Right kidney (tissue), 1 donor: ENCODE measurements at regions not wholly inside any gene's neighbourhood (a gene's known extent, or its start where the extent isn't known, plus 50 kb on each side); places are given as distances from the start of the nearest gene placed in this dataset.

Source experiments
- DNase-seq: peaks from one replicate; pipeline ENCODE4 v3.0.0-alpha.2; 2016

DNA sequence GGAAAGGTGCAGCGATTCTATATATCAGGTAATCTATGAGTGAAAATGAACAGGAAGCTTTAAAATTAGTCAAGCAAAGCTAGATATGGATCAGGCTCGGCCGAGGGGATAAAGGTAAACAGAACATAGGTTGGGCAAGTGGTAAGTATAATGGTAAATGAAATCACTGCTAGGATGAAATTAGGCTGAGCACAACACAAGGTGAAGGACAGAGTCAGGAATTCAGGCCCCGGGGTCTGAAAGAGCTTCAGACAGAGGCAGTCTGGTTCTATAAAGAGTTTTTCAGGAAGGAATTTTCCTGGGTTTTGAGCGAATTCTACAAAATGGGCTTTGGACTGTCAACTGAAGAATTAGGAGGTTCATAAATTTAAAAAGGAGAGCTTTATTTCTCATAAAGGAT lies 513.2 kb upstream of the CDH2 start:
- DNase-seq, result no peak

DNA sequence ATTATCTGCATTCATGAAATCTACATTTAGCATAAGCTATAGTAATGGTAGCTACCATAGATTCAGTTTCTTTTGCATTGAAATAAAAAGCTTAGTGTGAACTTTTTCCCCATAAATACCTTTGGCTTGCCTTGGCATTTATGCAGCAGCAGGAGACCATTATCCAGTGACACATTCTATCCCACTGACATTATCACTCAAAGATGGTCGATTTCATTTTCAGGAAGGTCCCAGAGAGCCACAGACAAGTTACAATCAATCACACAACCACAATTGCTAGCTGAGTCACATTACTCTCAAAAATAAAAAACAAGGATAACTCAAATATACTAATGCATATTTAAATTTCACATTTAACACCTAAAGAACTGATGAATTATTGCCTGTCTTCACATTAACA lies 512.7 kb upstream of the CDH2 start:
- DNase-seq, result no peak

DNA sequence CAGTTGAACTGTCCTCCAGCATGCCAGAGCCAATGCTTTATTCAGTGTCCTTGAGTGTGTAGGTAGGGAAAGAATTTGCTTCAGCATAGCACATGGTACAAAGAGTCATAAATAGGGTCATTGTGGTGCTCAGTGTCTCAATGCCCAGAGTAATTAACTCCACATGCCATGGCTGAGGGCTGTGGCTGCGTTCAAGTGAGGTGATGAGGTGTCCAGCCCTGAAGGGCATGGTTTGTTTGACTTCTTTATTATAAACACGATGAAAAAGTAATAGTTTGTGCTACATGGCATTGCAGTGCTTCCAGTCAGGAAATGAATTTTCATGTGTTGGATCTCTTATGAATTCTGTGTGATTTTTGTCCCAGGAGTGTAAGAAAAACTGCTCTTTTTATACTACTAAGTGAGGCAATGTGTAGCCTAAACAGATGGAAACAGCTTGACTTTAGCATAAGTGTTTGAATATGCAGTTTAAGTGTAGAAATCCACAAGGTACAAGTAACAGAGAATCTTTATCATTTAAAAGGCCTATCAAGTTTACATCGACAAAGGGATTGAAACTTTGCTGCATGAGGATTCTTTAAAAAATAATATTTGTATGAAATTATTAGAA lies 507.9 kb upstream of the CDH2 start:
- no peak for DNase-seq

DNA sequence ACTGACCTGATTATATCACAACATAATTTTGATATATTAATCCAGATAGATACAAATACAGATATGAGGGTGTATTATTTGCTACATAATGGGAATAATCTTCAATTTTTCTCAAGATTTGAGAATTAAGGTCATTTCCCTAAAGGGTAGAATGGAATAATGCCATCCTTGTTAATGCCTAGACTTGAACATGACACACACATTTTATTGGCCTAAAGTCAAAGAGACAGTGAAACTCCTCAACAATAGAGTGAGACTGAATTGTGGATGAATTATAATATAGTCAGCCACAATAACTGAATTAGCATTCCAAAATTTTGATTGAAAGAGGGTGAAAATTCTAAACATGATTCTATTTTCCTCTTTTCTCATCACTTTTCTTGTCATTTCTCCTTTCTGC lies 506.0 kb upstream of the CDH2 start:
- no peak for DNase-seq

DNA sequence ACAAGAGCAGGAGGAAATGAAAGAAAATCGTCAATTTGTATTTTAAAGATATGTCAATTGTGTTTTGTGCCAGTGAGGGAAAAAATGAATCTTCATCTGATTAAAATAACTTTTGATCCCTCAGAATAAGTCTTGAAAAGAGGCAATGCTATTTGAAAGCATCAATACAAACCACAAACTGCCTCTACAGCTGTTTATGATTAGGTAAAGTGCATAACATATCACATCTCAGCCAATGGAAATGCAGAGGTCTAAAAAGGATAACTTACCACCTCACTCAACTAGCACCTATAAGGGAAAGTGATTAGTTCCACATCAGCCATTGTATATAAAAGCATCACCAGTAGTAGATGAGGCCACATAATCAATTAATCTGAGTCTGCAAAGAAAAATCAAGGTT lies 492.2 kb upstream of the CDH2 start:
- no peak for DNase-seq

DNA sequence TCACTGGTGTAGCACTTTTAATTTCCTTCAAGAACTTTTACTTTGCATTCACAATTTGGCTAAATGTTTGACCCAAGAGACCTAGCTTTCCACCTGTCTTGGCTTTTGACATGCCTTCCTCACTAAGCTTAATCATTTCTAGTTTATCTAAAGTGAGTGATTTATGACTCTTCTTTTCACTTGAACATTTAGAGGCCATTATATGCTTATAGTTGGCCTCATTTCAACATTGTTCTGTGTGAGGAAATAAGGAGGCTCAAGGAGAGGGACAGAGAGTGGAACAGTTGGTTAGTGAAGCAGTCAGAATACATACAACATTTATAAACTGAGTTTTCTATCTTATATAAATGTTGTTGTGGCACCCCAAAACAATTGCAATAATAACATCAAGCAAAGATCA lies 489.3 kb upstream of the CDH2 start:
- no peak for DNase-seq

DNA sequence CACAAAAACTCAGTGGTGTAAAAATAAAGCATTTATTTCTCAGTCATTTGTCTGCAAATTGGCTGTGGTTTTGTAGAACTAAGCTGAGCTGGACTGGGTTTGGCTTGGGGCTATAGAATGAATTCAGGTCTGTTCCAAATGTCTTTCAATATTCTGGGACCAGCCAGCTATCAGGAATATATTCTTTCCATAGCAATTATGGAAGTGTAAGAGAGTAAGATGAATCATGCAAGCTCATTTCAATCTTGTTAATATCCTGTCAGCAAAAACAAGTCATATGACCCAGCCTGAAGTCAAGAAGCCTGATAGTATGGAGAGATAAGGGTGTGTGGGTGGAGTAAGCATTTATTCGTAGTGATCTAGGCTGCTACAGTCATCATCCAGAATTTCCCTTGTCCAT lies 481.0 kb upstream of the CDH2 start:
- DNase-seq, result no peak

DNA sequence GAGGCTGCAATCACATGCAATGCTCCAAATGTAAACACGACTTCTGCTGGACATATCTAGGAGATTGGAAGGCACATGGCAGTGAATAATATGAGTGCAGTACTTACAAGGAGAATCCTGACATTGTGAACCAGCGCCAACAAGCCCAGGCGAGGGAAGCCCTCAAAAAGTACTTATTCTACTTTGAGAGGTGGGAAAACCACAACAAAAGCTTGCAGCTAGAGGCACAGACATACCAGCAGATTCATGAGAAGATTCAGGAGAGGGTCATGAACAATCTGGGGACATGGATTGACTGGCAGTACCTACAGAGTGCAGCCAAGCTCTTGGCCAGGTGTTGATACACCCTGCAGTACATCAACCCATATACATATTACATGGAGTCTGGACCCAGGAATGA lies 475.7 kb upstream of the CDH2 start:
- DNase-seq, result no peak

DNA sequence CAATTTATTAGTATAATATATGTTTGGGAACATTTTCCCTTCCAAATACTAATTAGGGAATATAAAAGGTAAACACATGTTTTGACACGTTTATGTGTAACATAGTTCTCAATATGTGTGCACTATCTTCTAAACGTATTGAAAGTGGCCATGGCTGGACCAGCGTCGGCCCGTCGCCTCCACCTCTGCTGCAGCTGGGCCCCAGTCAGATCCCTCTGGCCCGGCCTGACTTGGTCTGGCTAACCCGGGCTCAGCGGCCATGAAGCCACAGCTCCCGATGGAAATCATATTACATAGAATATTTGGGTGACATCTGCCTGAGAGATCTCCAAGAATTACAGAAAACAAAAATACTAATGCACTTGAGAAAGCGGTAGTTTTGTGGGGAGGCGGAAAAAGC lies 474.4 kb upstream of the CDH2 start:
- no peak for DNase-seq

DNA sequence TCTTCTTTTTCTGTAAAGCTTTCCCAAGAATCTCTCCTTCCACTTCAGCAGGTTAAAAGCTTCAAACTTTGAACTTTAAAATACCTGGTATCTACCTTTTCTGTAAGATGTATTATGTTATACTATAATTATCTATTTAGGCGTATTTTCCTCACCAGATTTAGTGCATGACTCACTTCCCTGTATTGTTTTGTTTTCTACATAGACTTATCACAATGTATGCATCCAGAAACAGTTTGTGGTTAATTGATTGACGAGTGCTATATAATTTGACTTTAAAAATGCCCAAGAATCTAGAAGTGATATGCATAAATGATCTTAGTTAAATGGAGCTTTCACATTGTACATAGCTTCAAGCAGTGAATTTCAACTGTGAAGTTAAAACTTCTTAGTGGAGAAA lies 473.9 kb upstream of the CDH2 start:
- DNase-seq, result no peak

DNA sequence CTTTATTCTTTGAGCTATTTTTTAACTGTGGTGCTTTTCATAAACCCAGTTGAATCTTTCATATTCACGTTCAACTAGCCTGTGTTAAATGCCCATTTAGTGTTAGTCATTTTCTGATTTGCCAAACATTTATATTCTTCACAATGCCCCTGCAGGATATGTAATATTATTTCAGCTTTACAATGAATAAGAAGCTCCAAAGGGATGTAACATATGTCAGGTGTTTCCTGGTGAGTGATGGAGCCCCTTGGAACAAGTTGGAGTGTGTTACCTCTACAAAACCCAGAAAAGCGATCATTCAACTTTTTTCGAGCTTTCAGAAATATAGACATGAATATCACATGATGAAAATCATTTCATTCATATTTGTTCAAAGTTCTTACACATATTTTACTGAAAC lies 471.0 kb upstream of the CDH2 start:
- no peak for DNase-seq

DNA sequence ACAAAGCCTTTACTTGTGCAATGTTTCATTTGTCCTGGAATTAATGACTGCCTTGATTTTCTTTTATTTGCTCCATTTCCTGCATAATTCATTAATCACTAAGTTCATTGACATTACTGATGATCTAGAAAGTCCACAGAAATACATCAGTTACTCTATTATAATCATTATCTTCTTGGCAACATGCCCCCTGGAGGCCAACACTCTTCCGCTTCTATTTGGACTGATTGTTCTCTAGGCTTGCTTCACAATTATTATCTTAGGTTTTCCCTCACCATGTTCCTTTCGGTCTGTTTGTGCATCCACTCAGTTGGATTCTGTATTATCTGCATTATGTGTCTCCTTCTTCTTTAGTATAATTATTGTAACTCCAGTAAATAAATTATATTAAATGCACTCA lies 461.0 kb upstream of the CDH2 start:
- DNase-seq, result no peak

DNA sequence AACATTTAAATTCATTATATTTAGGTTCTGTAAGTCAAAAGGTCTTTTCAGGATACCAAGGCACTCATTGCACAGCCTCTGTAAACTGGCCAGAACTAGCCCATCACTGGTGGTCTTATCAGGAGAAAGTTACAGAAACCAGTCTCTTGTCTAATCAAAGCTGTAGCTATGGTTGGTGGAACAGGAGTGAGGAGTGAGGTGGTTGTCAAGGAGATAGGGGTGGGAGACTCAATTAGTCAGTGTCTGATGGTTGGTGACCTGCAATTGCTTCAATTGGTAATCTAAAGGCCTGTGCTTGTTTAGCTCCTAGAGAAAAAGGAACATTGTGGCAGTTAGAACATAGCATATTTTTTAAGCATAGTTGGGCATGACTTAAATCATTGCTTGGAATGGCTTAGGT lies 458.6 kb upstream of the CDH2 start:
- DNase-seq, result no peak

DNA sequence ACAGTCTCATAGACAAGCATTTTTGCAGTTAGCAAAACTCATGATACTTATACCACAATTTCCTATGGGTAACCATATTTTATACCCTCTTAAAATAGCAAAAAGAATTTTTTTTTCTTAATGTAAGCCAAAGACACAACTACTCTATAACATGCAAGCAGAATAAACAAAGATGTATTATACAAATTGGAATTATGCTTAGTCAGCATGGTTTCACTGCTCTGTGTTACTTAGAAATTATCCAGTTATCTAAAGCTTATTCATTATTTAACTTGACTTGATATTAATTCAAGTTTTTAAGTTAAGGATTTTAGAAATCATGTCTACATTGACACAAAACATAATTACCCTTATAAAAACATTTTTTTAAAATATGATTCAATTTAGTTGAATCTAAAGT lies 449.8 kb upstream of the CDH2 start:
- DNase-seq, result no peak

DNA sequence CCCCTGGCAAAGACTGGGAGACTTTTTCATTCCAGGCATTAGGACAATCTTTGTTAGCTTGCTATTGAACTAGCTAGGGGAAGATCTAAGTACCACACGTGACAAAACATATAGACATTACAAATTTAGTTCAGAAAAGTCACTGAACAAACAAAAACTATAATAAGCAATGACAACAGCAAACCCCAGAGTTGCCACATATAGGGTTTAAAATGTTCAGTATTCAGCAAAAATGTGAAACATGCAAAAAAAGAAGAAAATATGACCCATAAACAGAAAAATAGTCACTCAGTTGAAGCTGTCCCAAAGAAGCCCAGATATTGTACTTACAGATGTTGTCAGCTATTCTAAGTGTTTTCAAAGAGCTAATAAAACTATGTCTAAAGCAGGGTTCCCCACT lies 431.1 kb upstream of the CDH2 start:
- no peak for DNase-seq

DNA sequence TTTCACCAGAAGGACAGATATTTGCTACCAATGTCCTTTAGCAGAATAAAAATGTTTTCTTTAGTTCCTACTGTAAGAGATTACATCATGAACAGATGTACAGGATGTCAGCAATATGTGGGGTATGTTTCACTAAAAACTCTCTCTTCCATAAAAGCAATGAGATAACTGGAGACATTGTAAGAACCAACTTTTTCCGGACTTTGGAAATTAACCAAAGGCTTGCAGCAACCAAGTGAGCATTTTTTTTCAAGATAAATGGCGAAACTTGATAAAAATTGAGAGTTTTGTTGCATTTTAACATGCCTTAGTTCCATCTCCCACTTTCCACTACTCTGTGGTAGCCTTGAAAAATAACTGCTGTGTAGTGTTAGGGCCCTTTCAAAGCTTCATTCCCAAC lies 429.8 kb upstream of the CDH2 start:
- DNase-seq, result no peak

DNA sequence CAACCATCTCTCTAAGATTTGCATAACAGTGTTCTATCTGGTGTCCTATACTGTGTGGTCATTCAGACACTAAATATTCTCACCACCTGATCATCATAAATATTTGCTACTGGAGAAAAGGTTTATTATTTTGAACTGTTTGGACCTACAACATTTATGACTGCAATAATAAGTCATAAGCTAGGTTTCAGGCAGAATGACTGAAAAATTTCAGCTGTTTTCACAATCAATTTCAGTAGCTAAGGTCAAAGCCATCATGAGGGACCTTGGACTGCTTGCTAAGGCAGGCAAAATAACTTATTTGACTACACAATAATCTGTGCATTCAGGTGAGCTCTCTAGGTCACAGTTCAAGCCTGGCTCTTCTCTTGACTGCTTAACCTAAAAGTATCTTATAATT lies 425.5 kb upstream of the CDH2 start:
- no peak for DNase-seq

DNA sequence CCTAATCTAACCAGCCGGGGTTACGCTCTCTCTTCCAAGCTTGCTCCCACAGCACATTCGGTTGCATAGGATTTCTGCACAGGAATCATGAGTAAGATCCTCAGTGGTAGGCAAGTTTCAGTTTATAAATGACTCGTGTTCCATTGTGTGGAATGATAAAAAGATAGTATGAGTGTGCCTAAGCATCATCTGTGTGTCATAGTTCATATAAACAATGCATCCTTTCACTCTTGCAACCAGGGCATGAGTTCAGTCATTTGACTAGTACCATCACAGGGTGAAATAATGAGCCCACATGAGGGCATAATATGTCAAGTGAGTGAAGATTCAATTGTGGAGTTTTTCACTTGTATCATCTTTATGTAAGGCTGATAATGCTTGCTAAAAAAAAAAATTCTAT lies 417.1 kb upstream of the CDH2 start:
- no peak for DNase-seq

DNA sequence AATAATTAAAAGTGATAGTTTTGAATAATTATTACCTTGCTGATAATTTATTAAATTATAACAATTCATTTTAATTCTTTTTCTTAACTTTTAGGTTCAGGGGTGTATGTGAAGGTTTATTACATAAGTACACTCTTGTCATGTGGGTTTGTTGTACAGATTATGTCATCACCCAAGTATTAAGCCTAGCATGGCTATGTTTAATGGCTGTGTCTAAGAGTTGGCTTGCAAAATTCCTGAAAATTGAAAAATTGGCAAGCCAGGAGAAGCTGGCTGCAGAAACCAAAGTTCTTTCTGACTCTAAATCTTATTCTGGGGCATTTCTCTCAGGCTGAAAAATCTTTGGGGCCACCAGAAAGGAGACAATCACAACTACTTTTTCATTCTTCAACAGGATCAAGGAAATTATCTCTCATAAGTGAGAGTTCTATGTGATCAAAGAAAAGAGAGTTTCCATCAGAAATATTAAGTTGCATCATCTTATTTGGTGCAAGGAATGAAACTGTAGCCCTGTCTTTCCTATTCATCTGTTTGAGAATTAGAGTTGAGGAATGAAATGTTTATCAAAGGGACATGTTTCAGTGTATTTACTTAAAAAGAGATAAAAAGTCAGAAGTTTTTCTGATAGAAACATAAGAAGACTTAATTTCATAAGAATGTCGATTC lies 412.1 kb upstream of the CDH2 start:
- no peak for DNase-seq

DNA sequence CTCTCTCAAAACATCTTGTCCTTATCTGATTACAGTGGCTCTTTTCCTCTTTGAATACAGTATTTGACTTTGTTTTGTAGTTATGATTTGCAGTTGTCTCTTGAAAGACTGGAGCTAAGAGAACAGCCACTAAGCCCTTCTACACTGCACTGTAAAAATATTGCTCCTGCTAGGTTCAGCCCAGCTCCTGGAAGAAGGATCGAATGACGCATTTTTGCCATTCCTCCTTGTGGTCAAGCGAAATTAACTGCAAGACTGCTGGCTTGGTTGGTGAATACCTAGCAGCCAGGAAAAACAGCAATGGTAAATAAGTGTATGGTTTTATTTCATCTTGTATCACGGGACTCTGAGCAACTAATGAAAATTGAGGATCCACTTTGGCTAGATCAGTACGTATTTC lies 407.8 kb upstream of the CDH2 start:
- DNase-seq, result peak; percentile 9

DNA sequence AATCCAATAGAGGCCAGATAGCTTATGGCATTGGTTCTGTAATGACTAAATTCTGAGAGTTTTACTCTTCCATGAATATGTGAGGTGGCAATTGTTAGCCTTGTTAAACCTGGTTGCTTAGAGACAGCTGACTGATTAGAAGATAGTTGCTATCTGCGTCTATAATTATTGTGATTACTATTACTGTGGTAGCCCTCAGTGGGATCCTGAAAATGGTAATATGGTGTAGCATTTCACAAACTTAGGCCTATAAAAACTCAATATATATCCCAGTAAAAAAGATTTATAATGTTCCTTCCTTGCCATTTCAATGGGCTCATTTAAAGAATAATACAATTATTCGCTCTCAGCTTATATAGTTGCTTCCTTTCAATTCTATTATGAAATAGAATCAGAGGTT lies 405.8 kb upstream of the CDH2 start:
- DNase-seq, result no peak

DNA sequence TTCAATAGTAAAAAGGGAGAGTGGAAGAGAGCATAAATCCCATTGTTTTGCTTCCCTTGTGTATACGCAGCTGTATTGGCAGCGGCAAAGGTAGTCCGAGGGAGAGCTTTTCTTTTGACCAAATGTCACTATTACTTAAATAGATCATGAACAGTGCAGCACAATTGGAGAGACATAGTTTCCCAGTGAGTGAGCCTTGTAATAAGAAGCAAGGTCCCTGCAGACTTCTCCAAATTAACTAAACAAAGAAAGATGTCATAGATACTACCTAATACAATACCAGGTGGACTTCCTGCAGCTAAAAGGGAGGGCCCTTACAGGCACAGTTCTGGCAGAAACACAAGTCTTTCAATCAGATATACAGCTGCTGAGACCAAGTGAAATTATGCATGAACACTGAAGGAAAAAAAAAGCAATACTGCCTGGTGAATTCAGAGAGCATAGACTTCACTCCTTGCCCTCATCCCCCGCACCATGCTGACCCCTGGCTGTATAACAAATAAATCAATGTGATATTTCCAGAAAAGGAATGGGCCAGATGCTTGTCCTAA lies 404.7 kb upstream of the CDH2 start:
- peak; percentile 24 for DNase-seq

DNA sequence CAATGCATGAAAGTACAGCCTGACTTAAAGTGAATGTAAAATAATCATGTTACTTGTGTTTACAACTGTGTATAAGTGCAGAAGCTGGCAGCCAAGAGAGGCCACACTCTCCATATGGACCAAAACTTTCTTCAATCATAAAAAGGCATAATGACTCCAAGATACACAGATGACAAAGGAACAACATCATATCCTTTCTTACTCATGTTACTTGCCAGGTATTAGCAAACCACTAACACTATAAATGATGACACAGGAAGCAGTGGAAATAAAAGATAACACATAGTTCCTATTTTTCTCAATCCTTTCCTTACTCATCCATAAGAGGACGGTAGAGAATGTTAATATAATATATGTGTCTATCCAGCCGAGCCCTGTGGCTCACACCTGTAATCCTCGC lies 400.0 kb upstream of the CDH2 start:
- no peak for DNase-seq

DNA sequence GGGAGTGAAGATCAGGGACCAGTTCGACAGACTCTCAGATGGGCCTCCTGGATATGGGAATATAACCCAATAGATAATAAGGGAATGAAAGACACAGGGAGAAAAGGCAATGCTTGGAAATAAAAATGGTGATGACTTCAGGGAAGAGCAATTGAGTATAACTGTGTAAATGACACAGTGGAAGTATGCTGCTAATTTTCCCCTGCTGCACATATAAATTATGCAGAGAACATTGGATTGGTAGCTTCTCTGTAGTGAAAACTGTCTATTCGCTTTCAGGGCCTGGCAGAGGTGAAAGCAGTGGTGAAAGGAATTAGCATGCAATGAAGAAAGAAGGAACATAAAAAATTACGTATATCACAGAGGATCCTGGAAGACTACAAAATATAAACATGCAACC lies 398.2 kb upstream of the CDH2 start:
- no peak for DNase-seq

DNA sequence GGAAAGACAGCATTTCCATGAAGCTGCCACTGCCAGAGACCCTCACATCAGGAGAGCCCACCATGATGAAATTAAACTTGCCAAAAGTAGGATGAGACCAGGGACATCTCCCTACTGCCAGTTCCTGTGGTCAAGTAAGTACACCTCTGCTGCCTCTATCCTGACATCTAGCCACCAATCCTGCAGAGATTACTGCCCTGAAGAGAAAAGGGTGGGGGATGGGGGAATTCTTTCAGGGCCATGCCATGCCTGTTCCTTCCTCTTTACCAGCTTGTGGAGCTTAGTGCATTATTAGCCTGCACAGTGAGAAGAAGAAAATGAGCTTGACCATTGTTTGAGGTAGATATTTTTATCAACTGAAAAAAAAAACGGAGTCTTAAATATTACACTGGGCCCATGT lies 397.2 kb upstream of the CDH2 start:
- DNase-seq, result no peak
